SH-SY5Y (cell line): ENCODE measurements at regions not wholly inside any gene's neighbourhood (a gene's known extent, or its start where the extent isn't known, plus 50 kb on each side); places are given as distances from the start of the nearest gene placed in this dataset.

Experiments
- GATA2 ChIP-seq: IDR thresholded peaks from 2 replicates; pipeline ENCODE4 v1.6.1; 2011; ENCODE audit warnings: mild to moderate bottlenecking, low read depth, low read length
- GATA3 ChIP-seq: IDR thresholded peaks from 2 replicates; pipeline ENCODE4 v1.6.1; 2011; ENCODE audit warnings: low read depth, mild to moderate bottlenecking, low read length, moderate library complexity

GRCh38 chr14:37807722-37808121, 212.3 kb downstream of the TTC6 start:
- TF ChIP-seq GATA3 (no peak), GATA2 (no peak)
